ENCODE measurements at regions not wholly inside any gene's neighbourhood (a gene's known extent, or its start where the extent isn't known, plus 50 kb on each side); places are given as distances from the start of the nearest gene placed in this dataset.

GRCh38 chr16:73966851-73967250 lies 329.8 kb upstream of the PSMD7 start:
- H3K4me3 ChIP-seq (ENCODE audit: low read depth, low read length) = no peak overlapping the region
- no peak for TF ChIP-seq CTCF (IDR thresholded peaks at IDR 0.05; ENCODE audit: low read depth, low read length)

- no peak for TF ChIP-seq CTCF (IDR thresholded peaks at IDR 0.05; ENCODE audit: low read depth, low read length)
- H3K4me3 ChIP-seq (ENCODE audit: low read depth, low read length) = no peak overlapping the region
Observed at GRCh38 chr16:73965591-73965990, 331.0 kb upstream of the PSMD7 start.

GRCh38 chr16:73956587-73957494 lies 339.8 kb upstream of the PSMD7 start:
- H3K4me3 ChIP-seq (ENCODE audit: low read depth, low read length) = no peak overlapping the region
- TF ChIP-seq CTCF (IDR thresholded peaks at IDR 0.05; ENCODE audit: low read depth, low read length) = peak; percentile 81

GRCh38 chr16:73955702-73956101 lies 340.9 kb upstream of the PSMD7 start:
- TF ChIP-seq CTCF (IDR thresholded peaks at IDR 0.05; ENCODE audit: low read depth, low read length) = no peak
- H3K4me3 ChIP-seq (ENCODE audit: low read depth, low read length) = no peak overlapping the region

- H3K4me3 ChIP-seq (ENCODE audit: low read depth, low read length) = no peak overlapping the region
- no peak for TF ChIP-seq CTCF (IDR thresholded peaks at IDR 0.05; ENCODE audit: low read depth, low read length)
Observed at GRCh38 chr16:73955255-73955654, 341.4 kb upstream of the PSMD7 start.

- TF ChIP-seq CTCF (IDR thresholded peaks at IDR 0.05; ENCODE audit: low read depth, low read length) = no peak
- H3K4me3 ChIP-seq (ENCODE audit: low read depth, low read length) = no peak overlapping the region
Observed at GRCh38 chr16:73951481-73951880, 345.1 kb upstream of the PSMD7 start.

GRCh38 chr16:73949574-73950320 lies 346.9 kb upstream of the PSMD7 start:
- no peak overlapping the region for H3K4me3 ChIP-seq (ENCODE audit: low read depth, low read length)
- TF ChIP-seq CTCF (IDR thresholded peaks at IDR 0.05; ENCODE audit: low read depth, low read length) = no peak

Data from WI38 (cell line).